ENCODE measurements at regions not wholly inside any gene's neighbourhood (a gene's known extent, or its start where the extent isn't known, plus 50 kb on each side); places are given as distances from the start of the nearest gene placed in this dataset.

GRCh38 chr2:241951316-241951700 is 81.8 kb downstream of the RTP5 start:
- CTCF ChIA-PET: interaction anchor here (0.7 to 1.1 kb wide), 2 partner anchors 14 to 28 kb away, joined by 3 read pairs; no protein-coding TSS in a partner anchor
- no peak for DNase-seq (ENCODE audit: extremely low spot score)
- TF ChIP-seq PKNOX1 (IDR thresholded peaks at IDR 0.05) (no peak), FOXM1 (IDR thresholded peaks at IDR 0.05; ENCODE audit: borderline replicate concordance) (no peak), ARNT (IDR thresholded peaks at IDR 0.05) (no peak), SUZ12 (IDR thresholded peaks at IDR 0.05) (no peak), ELF4 (IDR thresholded peaks at IDR 0.05) (no peak), SP1 (IDR thresholded peaks at IDR 0.05) (no peak), FOXA1 (IDR thresholded peaks at IDR 0.05) (no peak), NFRKB (IDR thresholded peaks at IDR 0.05) (no peak), TARDBP (IDR thresholded peaks at IDR 0.05) (no peak), CTBP1 (IDR thresholded peaks at IDR 0.05; ENCODE audit: borderline replicate concordance) (no peak), L3MBTL2 (conservative IDR thresholded peaks at IDR 0.05) (no peak)
- POLR2A ChIA-PET: no interaction called here

GRCh38 chr2:241951920-241952319 is 82.4 kb downstream of the RTP5 start:
- ChIA-PET CTCF (interaction anchor here (0.6 kb wide), 1 partner anchor 69 kb away, joined by 3 read pairs; no protein-coding TSS in a partner anchor), POLR2A (no interaction called here)
- TF ChIP-seq FOXM1 (IDR thresholded peaks at IDR 0.05; ENCODE audit: borderline replicate concordance) (no peak), ELF4 (IDR thresholded peaks at IDR 0.05) (no peak), TARDBP (IDR thresholded peaks at IDR 0.05) (no peak), NFRKB (IDR thresholded peaks at IDR 0.05) (no peak), ARNT (IDR thresholded peaks at IDR 0.05) (no peak), SP1 (IDR thresholded peaks at IDR 0.05) (no peak), HDGF (IDR thresholded peaks at IDR 0.05; ENCODE audit: borderline replicate concordance) (no peak), FOXA1 (IDR thresholded peaks at IDR 0.05) (no peak), SUZ12 (IDR thresholded peaks at IDR 0.05) (no peak), ZNF384 (IDR thresholded peaks at IDR 0.05) (no peak), FOXK2 (IDR thresholded peaks at IDR 0.05) (no peak), PKNOX1 (IDR thresholded peaks at IDR 0.05) (no peak), BHLHE40 (IDR thresholded peaks at IDR 0.05; ENCODE audit: borderline replicate concordance) (no peak), LEF1 (IDR thresholded peaks at IDR 0.05; ENCODE audit: borderline replicate concordance) (no peak), CTBP1 (IDR thresholded peaks at IDR 0.05; ENCODE audit: borderline replicate concordance) (no peak), L3MBTL2 (conservative IDR thresholded peaks at IDR 0.05) (no peak)
- no peak for DNase-seq (ENCODE audit: extremely low spot score)

GRCh38 chr2:241952816-241953215 is 83.3 kb downstream of the RTP5 start:
- POLR2A ChIA-PET: no interaction called here
- TF ChIP-seq FOXM1 (IDR thresholded peaks at IDR 0.05; ENCODE audit: borderline replicate concordance) (no peak), ELF4 (IDR thresholded peaks at IDR 0.05) (no peak)
- CTCF ChIA-PET: no interaction called here
- no peak for DNase-seq (ENCODE audit: extremely low spot score)

GRCh38 chr2:241953324-241953928 is 83.9 kb downstream of the RTP5 start:
- no peak for TF ChIP-seq NFRKB (IDR thresholded peaks at IDR 0.05)
- TF ChIP-seq TARDBP (IDR thresholded peaks at IDR 0.05): no peak
- TF ChIP-seq PKNOX1 (IDR thresholded peaks at IDR 0.05): no peak
- no peak for TF ChIP-seq BHLHE40 (IDR thresholded peaks at IDR 0.05; ENCODE audit: borderline replicate concordance)
- DNase-seq (ENCODE audit: extremely low spot score): no peak
- ChIA-PET POLR2A (no interaction called here), CTCF (no interaction called here)

- DNase-seq (ENCODE audit: extremely low spot score): no peak
- ChIA-PET CTCF (no interaction called here), POLR2A (no interaction called here)
- no peak for TF ChIP-seq FOXM1 (IDR thresholded peaks at IDR 0.05; ENCODE audit: borderline replicate concordance)
- TF ChIP-seq ZNF384 (IDR thresholded peaks at IDR 0.05): no peak
- no peak for TF ChIP-seq SUZ12 (IDR thresholded peaks at IDR 0.05)
- TF ChIP-seq ELF4 (IDR thresholded peaks at IDR 0.05): no peak
- no peak for TF ChIP-seq SP1 (IDR thresholded peaks at IDR 0.05)
- no peak for TF ChIP-seq TARDBP (IDR thresholded peaks at IDR 0.05)
- no peak for TF ChIP-seq L3MBTL2 (conservative IDR thresholded peaks at IDR 0.05)
Observed at GRCh38 chr2:241956521-241957110, 87.1 kb downstream of the RTP5 start.

- DNase-seq (ENCODE audit: extremely low spot score): no peak
- no peak for TF ChIP-seq ZNF384 (IDR thresholded peaks at IDR 0.05)
- TF ChIP-seq BHLHE40 (IDR thresholded peaks at IDR 0.05; ENCODE audit: borderline replicate concordance): no peak
- TF ChIP-seq FOXK2 (IDR thresholded peaks at IDR 0.05): no peak
- TF ChIP-seq HDGF (IDR thresholded peaks at IDR 0.05; ENCODE audit: borderline replicate concordance): no peak
- TF ChIP-seq ARNT (IDR thresholded peaks at IDR 0.05): no peak
- TF ChIP-seq NFRKB (IDR thresholded peaks at IDR 0.05): no peak
- no peak for TF ChIP-seq L3MBTL2 (conservative IDR thresholded peaks at IDR 0.05)
- TF ChIP-seq PKNOX1 (IDR thresholded peaks at IDR 0.05): no peak
- TF ChIP-seq ELF4 (IDR thresholded peaks at IDR 0.05): no peak
- no peak for TF ChIP-seq LEF1 (IDR thresholded peaks at IDR 0.05; ENCODE audit: borderline replicate concordance)
- POLR2A ChIA-PET: no interaction called here
- CTCF ChIA-PET: no interaction called here
Observed at GRCh38 chr2:241957276-241957675, 87.7 kb downstream of the RTP5 start.

All from HEK293T (cell line).